Keratinocyte (primary cell): ENCODE measurements at regions not wholly inside any gene's neighbourhood (a gene's known extent, or its start where the extent isn't known, plus 50 kb on each side); places are given as distances from the start of the nearest gene placed in this dataset.

Experiments
- DNase-seq: peaks from one replicate; pipeline ENCODE4 v3.0.0-alpha.2; 2011; ENCODE audit warnings: low read depth, missing footprints, low spot score
- FAIRE-seq: peaks from 2 replicates; lab custom pipeline; 2011; peaks lifted over from hg19 to GRCh38; lab: Jason Lieb, UNC
- H2AFZ ChIP-seq: 2 replicates; pipeline ENCODE4 v1.6.0; 2012; ENCODE audit warnings: low read length, control low read depth, inconsistent platforms; ENCODE audit not compliant: control insufficient read depth
- H3K27ac ChIP-seq: 2 replicates; pipeline ENCODE4 v1.5.1; 2011; ENCODE audit warnings: low read length; ENCODE audit not compliant: control insufficient read depth, insufficient read depth
- H3K27me3 ChIP-seq: 3 replicates; pipeline ENCODE4 v1.6.0; 2011; ENCODE audit warnings: low read length; ENCODE audit not compliant: control insufficient read depth, insufficient read depth; ENCODE audit errors: extremely low read depth
- H3K36me3 ChIP-seq, 2 experiments: 2 replicates in 1 of 2; 3 replicates in 1 of 2; pipeline ENCODE4 v1.5.1; 2011; ENCODE audit warnings: low read length in 2 of 2, mild to moderate bottlenecking in 1 of 2; ENCODE audit not compliant: control insufficient read depth in 2 of 2, insufficient read depth in 2 of 2; ENCODE audit errors: extremely low read depth in 1 of 2
- H3K4me1 ChIP-seq: 3 replicates; pipeline ENCODE4 v1.5.1; 2011; ENCODE audit warnings: low read length; ENCODE audit not compliant: control insufficient read depth, insufficient read depth; ENCODE audit errors: extremely low read depth
- H3K4me2 ChIP-seq: 3 replicates; pipeline ENCODE4 v1.6.0; 2011; ENCODE audit warnings: low read depth, low read length; ENCODE audit not compliant: control insufficient read depth, insufficient read depth; ENCODE audit errors: extremely low read depth
- H3K4me3 ChIP-seq, 3 experiments: fragments of 200-600 bp in 1 of 3; sonication (generic) in 1 of 3; 2 replicates in 2 of 3; 3 replicates in 1 of 3; pipeline ENCODE4 v1.5.1; 2011 to 2016; ENCODE audit warnings: low read length in 3 of 3, mild to moderate bottlenecking in 3 of 3, control low read depth in 2 of 3, inconsistent platforms in 1 of 3, low read depth in 1 of 3, mixed read lengths in 1 of 3, mixed run types in 1 of 3, moderate library complexity in 1 of 3; ENCODE audit not compliant: control insufficient read depth in 2 of 3, insufficient read depth in 2 of 3; ENCODE audit errors: extremely low read depth in 1 of 3
- H3K79me2 ChIP-seq: 2 replicates; pipeline ENCODE4 v1.6.0; 2012; ENCODE audit warnings: low read length; ENCODE audit not compliant: control insufficient read depth, insufficient read depth
- H3K9ac ChIP-seq: 3 replicates; pipeline ENCODE4 v1.6.0; 2011; ENCODE audit warnings: low read length; ENCODE audit not compliant: control insufficient read depth, insufficient read depth; ENCODE audit errors: extremely low read depth
- H3K9me1 ChIP-seq: 3 replicates; pipeline ENCODE4 v1.6.0; 2011; ENCODE audit warnings: low read length; ENCODE audit not compliant: control insufficient read depth, insufficient read depth; ENCODE audit errors: extremely low read depth
- H3K9me3 ChIP-seq: 2 replicates; pipeline ENCODE4 v1.5.1; 2012; ENCODE audit warnings: low read depth, low read length; ENCODE audit not compliant: control insufficient read depth
- H4K20me1 ChIP-seq: 3 replicates; pipeline ENCODE4 v1.6.0; 2011; ENCODE audit warnings: low read length; ENCODE audit not compliant: control insufficient read depth, insufficient read depth; ENCODE audit errors: extremely low read depth
- CTCF ChIP-seq, 3 experiments: IDR thresholded peaks in 1 of 3; conservative IDR thresholded peaks in 1 of 3; optimal IDR thresholded peaks in 1 of 3; 2 replicates in 2 of 3; 3 replicates in 1 of 3; pipeline versions ENCODE3 to v1.5.1; 2011; ENCODE audit warnings: low read length in 3 of 3, mild to moderate bottlenecking in 3 of 3, moderate library complexity in 2 of 3, control low read depth in 1 of 3, inconsistent platforms in 1 of 3; ENCODE audit not compliant: insufficient read depth in 2 of 3; ENCODE audit errors: extremely low read depth in 1 of 3
- EZH2 ChIP-seq: IDR thresholded peaks from one replicate; pipeline ENCODE4 v1.6.1; 2012; ENCODE audit warnings: inconsistent platforms, mild to moderate bottlenecking, low read length, moderate library complexity
- dilution Hi-C: fragments of 300-500 bp; cut with MboI; formaldehyde crosslinking; loops from one replicate; pipeline ENCODE4 v1.7.0; 2020; ENCODE audit warnings: low sequenced_read_pairs; ENCODE audit not compliant: extremely low pct_ligation_motif_present

- Histone ChIP-seq H3K9ac (no peak overlapping the region), H3K36me3 (no peaks in the 10 kb centered on the region), H3K4me2 (no peak overlapping the region), H3K9me3 (no peaks in the 10 kb centered on the region), H3K79me2 (no peaks in the 10 kb centered on the region), H3K27ac (no peak overlapping the region), H3K4me3 (no peak overlapping the region), H3K9me1 (no peaks in the 10 kb centered on the region), H4K20me1 (no peaks in the 10 kb centered on the region), H2AFZ (no peak overlapping the region), H3K27me3 (no peaks in the 10 kb centered on the region), H3K4me1 (peaks cover 6% of the 10 kb centered on the region)
- FAIRE-seq, result no peak
- dilution Hi-C loops, result no loop called here
- no peak for DNase-seq
- TF ChIP-seq EZH2, result no peak
- no peak for TF ChIP-seq CTCF (optimal IDR thresholded peaks at IDR 0.05 in 1 of 3, IDR thresholded peaks at IDR 0.05 in 1 of 3, conservative IDR thresholded peaks at IDR 0.05 in 1 of 3; ENCODE audit: extremely low read depth in 1 of 3, insufficient read depth in 2 of 3, low read length in 3 of 3)
These were observed 451.2 kb downstream of the PCDH7 start for GRCh38 chr4:31171362-31171761.

DNA sequence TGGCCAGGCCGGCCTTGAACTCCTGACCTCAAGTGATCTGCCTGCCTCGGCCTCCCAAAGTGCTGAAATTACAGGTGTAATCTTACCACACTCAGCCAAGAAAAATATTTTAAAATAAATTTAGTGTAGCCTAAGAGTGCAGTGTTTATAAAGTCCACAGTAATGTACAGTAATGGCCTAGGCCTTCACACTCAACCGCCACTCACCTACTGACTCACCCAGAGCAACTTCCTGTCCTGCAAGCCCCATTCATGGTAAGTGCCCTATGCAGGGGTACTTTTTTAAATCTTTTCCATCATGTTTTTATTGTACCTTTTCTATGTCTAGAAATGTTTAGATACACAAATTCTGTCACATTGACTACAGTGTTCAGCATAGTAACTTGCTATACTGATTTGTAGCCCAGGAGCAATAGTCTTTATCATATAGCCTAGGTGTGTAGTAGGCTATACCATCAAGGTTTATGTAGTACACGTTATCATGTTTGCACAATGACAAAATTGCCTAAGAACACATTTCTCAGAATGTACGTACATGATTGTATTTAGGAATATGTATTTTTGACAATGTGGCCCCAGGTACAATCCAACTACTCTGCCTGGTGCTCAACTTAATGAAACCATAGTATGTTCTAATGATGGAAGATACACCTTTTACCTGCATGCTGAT, 455.2 kb downstream of the PCDH7 start:
- Histone ChIP-seq H3K4me1 (no peaks in the 10 kb centered on the region), H2AFZ (no peak overlapping the region), H3K79me2 (no peaks in the 10 kb centered on the region), H3K4me3 (no peak overlapping the region), H3K36me3 (no peaks in the 10 kb centered on the region), H3K27ac (no peak overlapping the region), H3K9me1 (no peaks in the 10 kb centered on the region), H3K9ac (no peak overlapping the region), H3K4me2 (no peak overlapping the region), H3K9me3 (no peaks in the 10 kb centered on the region), H3K27me3 (no peaks in the 10 kb centered on the region), H4K20me1 (no peaks in the 10 kb centered on the region)
- dilution Hi-C loops, result no loop called here
- DNase-seq, result no peak
- TF ChIP-seq CTCF (optimal IDR thresholded peaks at IDR 0.05 in 1 of 3, IDR thresholded peaks at IDR 0.05 in 1 of 3, conservative IDR thresholded peaks at IDR 0.05 in 1 of 3; ENCODE audit: extremely low read depth in 1 of 3, insufficient read depth in 2 of 3, low read length in 3 of 3) (no peak), EZH2 (no peak)
- FAIRE-seq, result no peak
